Lung (tissue), 11 donors: ENCODE measurements at regions not wholly inside any gene's neighbourhood (a gene's known extent, or its start where the extent isn't known, plus 50 kb on each side); places are given as distances from the start of the nearest gene placed in this dataset.
A peak's percentile ranks its signal among the peaks of the same experiment; 100 is the strongest.
"Not testable (repeated sequence)": the region's sequence is repeated elsewhere in the genome, so short reads cannot be mapped to it uniquely, and the experiment has no call there.

Experiments used
- ATAC-seq: fragments of 200-7000 bp; cut with Tn5 transposase; one replicate; pipeline ENCODE4 v1.9.1; 2020; ENCODE audit warnings: moderate number of reproducible peaks; ENCODE audit not compliant: insufficient read depth, low FRiP score
- DNase-seq, 3 donors: peaks; one replicate each; pipeline ENCODE4 v3.0.0-alpha.2; 2013 to 2017
- H3K27ac ChIP-seq, 2 donors: one replicate each; pipeline ENCODE4 v1.5.1; 2013; ENCODE audit warnings: mild to moderate bottlenecking in 2 of 2, moderate library complexity in 2 of 2, control low read depth in 1 of 2, inconsistent platforms in 1 of 2, low read depth in 1 of 2, low read length in 1 of 2
- H3K27me3 ChIP-seq, 3 donors: one replicate each; pipeline ENCODE4 v1.5.1; 2013; ENCODE audit warnings: low read length in 2 of 3; ENCODE audit not compliant: control insufficient read depth in 3 of 3, insufficient read depth in 3 of 3
- H3K36me3 ChIP-seq, 4 donors: one replicate each; pipeline ENCODE4 v1.5.1; 2013; ENCODE audit warnings: low read length in 4 of 4, mild to moderate bottlenecking in 1 of 4, moderate library complexity in 1 of 4; ENCODE audit not compliant: control insufficient read depth in 4 of 4, insufficient read depth in 4 of 4
- H3K4me1 ChIP-seq, 5 donors: one replicate each; pipeline ENCODE4 v1.5.1; 2013; ENCODE audit warnings: low read length in 5 of 5, mild to moderate bottlenecking in 2 of 5, moderate library complexity in 1 of 5; ENCODE audit not compliant: control insufficient read depth in 5 of 5, insufficient read depth in 5 of 5
- H3K4me3 ChIP-seq: one replicate; pipeline ENCODE4 v1.5.1; 2013; ENCODE audit warnings: mild to moderate bottlenecking, control low read depth, moderate library complexity
- H3K9ac ChIP-seq, 2 donors: one replicate each; pipeline ENCODE4 v1.5.1; 2013; ENCODE audit warnings: low read length in 2 of 2, control low read depth in 1 of 2; ENCODE audit not compliant: insufficient read depth in 1 of 2
- H3K9me3 ChIP-seq, 4 donors: one replicate each; pipeline ENCODE4 v1.5.1; 2013; ENCODE audit warnings: low read length in 3 of 4, mild to moderate bottlenecking in 1 of 4, moderate library complexity in 1 of 4; ENCODE audit not compliant: control insufficient read depth in 4 of 4, insufficient read depth in 3 of 4
- CTCF ChIP-seq: IDR thresholded peaks from 2 replicates; pipeline ENCODE4 v1.5.1; 2012; ENCODE audit warnings: mild to moderate bottlenecking; ENCODE audit errors: control extremely low read depth, extremely low read depth
- WGBS, 2 donors: extraction: QIAGEN DNeasy Blood & Tissue Kit; methylation state at CpG; one replicate each; pipeline ENCODE4 v1.1.7; 2013; 5-methylcytosine and 5-hydroxymethylcytosine counted together
- donor health status: control.
- donor health status: control.
- donor health status: Bipolar disorder and iron deficiency.
- donor health status: healthy.
- donor health status: DM: yes; HTN: yes; CAD: no.

- 90 to 92% methylated on average over 3 of the region's 3 CpGs for WGBS, 2 donors
- ATAC-seq (peak; percentile 11), DNase-seq (no peak)
- peaks cover 0 to 15% (median 2%) of the 10 kb centered on the region in 4 donors for H3K9me3 ChIP-seq
- no peak overlapping the region for H3K27ac ChIP-seq
- H3K36me3 ChIP-seq: no peaks in the 10 kb centered on the region
- no peaks in the 10 kb centered on the region for H3K27me3 ChIP-seq
- H3K9ac ChIP-seq: no peak overlapping the region
- H3K4me3 ChIP-seq: no peak overlapping the region
- no peaks in the 10 kb centered on the region for H3K4me1 ChIP-seq
- TF ChIP-seq CTCF: no peak
These were observed 1054.9 kb downstream of the SLITRK5 start for GRCh38 chr13:88726075-88726474.

GRCh38 chr13:88727236-88727635 lies 1056.1 kb downstream of the SLITRK5 start:
- not testable (repeated sequence) for DNase-seq, H3K27ac ChIP-seq, H3K4me3 ChIP-seq, ATAC-seq, H3K27me3 ChIP-seq, H3K36me3 ChIP-seq, H3K9ac ChIP-seq, H3K4me1 ChIP-seq
- WGBS, 2 donors: 88 to 89% methylated on average over 7 of the region's 7 CpGs
- peaks cover 0 to 15% (median 2%) of the 10 kb centered on the region in 4 donors for H3K9me3 ChIP-seq

- WGBS, 2 donors: 77 to 84% methylated on average over 3 of the region's 3 CpGs
- Histone ChIP-seq H3K36me3 (no peaks in the 10 kb centered on the region), H3K9ac (no peak overlapping the region), H3K9me3 (peaks cover 0 to 13% (median 2%) of the 10 kb centered on the region in 4 donors), H3K4me3 (no peak overlapping the region), H3K4me1 (no peaks in the 10 kb centered on the region), H3K27me3 (no peaks in the 10 kb centered on the region), H3K27ac (no peak overlapping the region)
- ATAC-seq (no peak), DNase-seq (no peak)
- no peak for TF ChIP-seq CTCF
These were observed 1058.4 kb downstream of the SLITRK5 start for GRCh38 chr13:88729605-88730004.

GRCh38 chr13:88736026-88736425 lies 1064.9 kb downstream of the SLITRK5 start:
- Histone ChIP-seq H3K27me3 (no peaks in the 10 kb centered on the region), H3K9ac (no peak overlapping the region), H3K9me3 (peaks cover 0 to 4% (median 0%) of the 10 kb centered on the region in 4 donors), H3K36me3 (no peaks in the 10 kb centered on the region), H3K27ac (no peak overlapping the region), H3K4me3 (no peak overlapping the region), H3K4me1 (peaks cover 0 to 5% (median 0%) of the 10 kb centered on the region in 5 donors)
- no peak for TF ChIP-seq CTCF
- WGBS, 2 donors: 69 to 81% methylated on average over 2 of the region's 2 CpGs
- no peak for ATAC-seq
- DNase-seq: no peak
